Activated CD8-positive, alpha-beta T cell treated with anti-CD3 and anti-CD28 coated beads for 36 hours (primary cell): ENCODE measurements at regions not wholly inside any gene's neighbourhood (a gene's known extent, or its start where the extent isn't known, plus 50 kb on each side); places are given as distances from the start of the nearest gene placed in this dataset.
A peak's percentile ranks its signal among the peaks of the same experiment; 100 is the strongest.
"Not testable (repeated sequence)": the region's sequence is repeated elsewhere in the genome, so short reads cannot be mapped to it uniquely, and the experiment has no call there.

Source experiments
- ATAC-seq: fragments of 200-7000 bp; cut with Tn5 transposase; one replicate; pipeline ENCODE4 v1.10.0; 2021; ENCODE audit warnings: mild to moderate bottlenecking, moderate library complexity
- CTCF ChIA-PET: fragments of 350-600 bp; sonication (Branson Sonifier 250); formaldehyde crosslinking; loops from one replicate; lab custom pipeline; 2021; ENCODE audit warnings: antibody characterized with exemption; lab: Charles Lee
- POLR2A ChIA-PET: fragments of 350-600 bp; sonication (Branson Sonifier 250); formaldehyde crosslinking; loops from one replicate; lab custom pipeline; 2021; ENCODE audit warnings: antibody characterized with exemption; lab: Charles Lee
- DNase-seq: peaks from one replicate; pipeline ENCODE4 v3.0.0-alpha.2; 2020
- H3K27ac Mint-ChIP-seq: one replicate; pipeline ENCODE4 v1.8.0; 2021; ENCODE audit warnings: mild to moderate bottlenecking, mixed read lengths
- H3K27me3 Mint-ChIP-seq: one replicate; pipeline ENCODE4 v1.8.0; 2021; ENCODE audit warnings: mixed read lengths
- H3K36me3 Mint-ChIP-seq: one replicate; pipeline ENCODE4 v1.8.0; 2021; ENCODE audit warnings: low read depth, mixed read lengths
- H3K4me1 Mint-ChIP-seq: one replicate; pipeline ENCODE4 v1.8.0; 2021; ENCODE audit warnings: low read depth, mixed read lengths
- H3K4me3 Mint-ChIP-seq: one replicate; pipeline ENCODE4 v1.8.0; 2021; ENCODE audit warnings: mild to moderate bottlenecking, moderate library complexity, mixed read lengths
- H3K9me3 Mint-ChIP-seq: one replicate; pipeline ENCODE4 v1.8.0; 2021; ENCODE audit warnings: mixed read lengths
- CTCF ChIP-seq: fragments of 200-600 bp; IDR thresholded peaks from one replicate; pipeline ENCODE4 v1.8.0; 2022; ENCODE audit warnings: antibody characterized with exemption, mild to moderate bottlenecking
- intact Hi-C: fragments of 100-400 bp; cut with micrococcal nuclease; formaldehyde crosslinking; loops from one replicate; pipeline ENCODE4 v1.10.0; 2022

GRCh38 chr1:102470767-102471166 is 474.0 kb upstream of the OLFM3 start:
- no peaks in the 10 kb centered on the region for H3K4me1 Mint-ChIP-seq
- DNase-seq, result no peak
- no peak overlapping the region for H3K4me3 Mint-ChIP-seq
- CTCF ChIA-PET, result no interaction called here
- H3K9me3 Mint-ChIP-seq, result peaks cover 1% of the 10 kb centered on the region
- POLR2A ChIA-PET, result no interaction called here
- H3K27me3 Mint-ChIP-seq, result no peaks in the 10 kb centered on the region
- ATAC-seq, result no peak
- intact Hi-C loops, result no loop called here
- TF ChIP-seq CTCF, result no peak
- H3K36me3 Mint-ChIP-seq, result no peaks in the 10 kb centered on the region
- H3K27ac Mint-ChIP-seq, result no peak overlapping the region

GRCh38 chr1:102466487-102466886 is 469.8 kb upstream of the OLFM3 start:
- Mint-ChIP-seq H3K4me1 (no peaks in the 10 kb centered on the region), H3K27ac (no peak overlapping the region), H3K9me3 (peaks cover 2% of the 10 kb centered on the region), H3K36me3 (no peaks in the 10 kb centered on the region), H3K27me3 (no peaks in the 10 kb centered on the region), H3K4me3 (no peak overlapping the region)
- CTCF ChIA-PET, result no interaction called here
- no peak for DNase-seq
- intact Hi-C loops, result no loop called here
- POLR2A ChIA-PET, result no interaction called here
- ATAC-seq, result no peak
- TF ChIP-seq CTCF, result no peak

- no peaks in the 10 kb centered on the region for H3K36me3 Mint-ChIP-seq
- ChIA-PET POLR2A (no interaction called here), CTCF (no interaction called here)
- intact Hi-C loops, result no loop called here
- TF ChIP-seq CTCF, result no peak
- H3K27ac Mint-ChIP-seq, result no peak overlapping the region
- ATAC-seq (no peak), DNase-seq (no peak)
- no peak overlapping the region for H3K4me3 Mint-ChIP-seq
- peaks cover 3% of the 10 kb centered on the region for H3K9me3 Mint-ChIP-seq
- no peaks in the 10 kb centered on the region for H3K4me1 Mint-ChIP-seq
- no peaks in the 10 kb centered on the region for H3K27me3 Mint-ChIP-seq
Observed at GRCh38 chr1:102463328-102463727, 466.6 kb upstream of the OLFM3 start.

DNA sequence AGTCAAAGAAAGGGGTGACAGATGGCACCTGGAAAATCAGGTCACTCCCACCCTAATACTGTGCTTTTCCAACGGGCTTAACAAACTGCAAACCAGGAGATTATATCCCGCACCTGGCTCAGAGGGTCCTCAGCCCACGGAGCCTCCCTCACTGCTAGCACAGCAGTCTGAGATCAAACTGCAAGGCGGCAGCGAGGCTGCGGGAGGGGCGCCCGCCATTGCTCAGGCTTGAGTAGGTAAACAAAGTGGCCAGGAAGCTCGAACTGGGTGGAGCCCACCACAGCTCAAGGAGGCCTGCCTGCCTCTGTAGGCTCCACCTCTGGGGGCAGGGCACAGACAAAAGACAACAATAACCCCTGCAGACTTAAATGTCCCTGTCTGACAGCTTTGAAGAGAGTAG is 445.6 kb upstream of the OLFM3 start:
- H3K36me3 Mint-ChIP-seq, H3K4me3 Mint-ChIP-seq, H3K27me3 Mint-ChIP-seq, H3K4me1 Mint-ChIP-seq, DNase-seq, intact Hi-C loops, H3K27ac Mint-ChIP-seq, H3K9me3 Mint-ChIP-seq, CTCF ChIA-PET, ATAC-seq, POLR2A ChIA-PET: not testable (repeated sequence)

- no peak for TF ChIP-seq CTCF
- H3K4me3 Mint-ChIP-seq, result no peak overlapping the region
- H3K27me3 Mint-ChIP-seq, result no peaks in the 10 kb centered on the region
- H3K36me3 Mint-ChIP-seq, result no peaks in the 10 kb centered on the region
- no peak overlapping the region for H3K27ac Mint-ChIP-seq
- ChIA-PET POLR2A (no interaction called here), CTCF (no interaction called here)
- no peak for DNase-seq
- intact Hi-C loops, result no loop called here
- no peaks in the 10 kb centered on the region for H3K4me1 Mint-ChIP-seq
- H3K9me3 Mint-ChIP-seq, result no peaks in the 10 kb centered on the region
- no peak for ATAC-seq
Observed at GRCh38 chr1:102435483-102435882, 438.8 kb upstream of the OLFM3 start.

DNA sequence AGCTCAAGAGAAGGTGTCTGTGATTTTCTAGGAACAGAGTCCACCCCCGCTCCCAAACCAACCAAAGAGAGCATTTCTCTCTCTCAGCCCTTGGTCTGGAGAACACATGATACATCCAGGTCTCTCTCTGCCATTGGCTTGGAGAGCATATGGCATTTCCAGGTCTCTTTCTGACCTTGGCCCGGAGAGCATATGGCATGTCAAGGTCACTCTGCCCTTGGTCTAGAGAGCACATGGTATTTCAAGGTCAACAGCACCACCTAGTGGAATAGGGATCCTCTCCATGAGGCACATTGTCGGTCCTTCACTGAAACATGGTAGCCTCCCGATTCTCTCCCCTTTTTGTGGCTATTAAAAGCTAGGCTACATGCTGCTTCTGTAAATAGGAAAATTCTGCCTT is 437.7 kb upstream of the OLFM3 start:
- no peak overlapping the region for H3K4me3 Mint-ChIP-seq
- H3K27me3 Mint-ChIP-seq, result no peaks in the 10 kb centered on the region
- DNase-seq (peak; percentile 11), ATAC-seq (no peak)
- H3K9me3 Mint-ChIP-seq, result peaks cover 6% of the 10 kb centered on the region
- intact Hi-C loops, result no loop called here
- TF ChIP-seq CTCF, result peak; percentile 43
- no peak overlapping the region for H3K27ac Mint-ChIP-seq
- CTCF ChIA-PET, result interaction anchor here (0.6 kb wide), 1 partner anchor 221 kb away, joined by 3 read pairs; no protein-coding TSS in a partner anchor
- H3K4me1 Mint-ChIP-seq, result no peaks in the 10 kb centered on the region
- POLR2A ChIA-PET, result interaction anchor here (0.7 kb wide), 1 partner anchor 1085 kb away, joined by 3 read pairs; no protein-coding TSS in a partner anchor
- H3K36me3 Mint-ChIP-seq, result no peaks in the 10 kb centered on the region
